Activated CD4-positive, CD25-positive, alpha-beta regulatory T cell (primary cell): ENCODE measurements at regions not wholly inside any gene's neighbourhood (a gene's known extent, or its start where the extent isn't known, plus 50 kb on each side); places are given as distances from the start of the nearest gene placed in this dataset.
"Not testable (repeated sequence)": the region's sequence is repeated elsewhere in the genome, so short reads cannot be mapped to it uniquely, and the experiment has no call there.

Experiments
- DNase-seq, 4 experiments: peaks; one replicate each; lab custom pipeline; 2025; lab: John Stamatoyannopoulos, UW

DNA sequence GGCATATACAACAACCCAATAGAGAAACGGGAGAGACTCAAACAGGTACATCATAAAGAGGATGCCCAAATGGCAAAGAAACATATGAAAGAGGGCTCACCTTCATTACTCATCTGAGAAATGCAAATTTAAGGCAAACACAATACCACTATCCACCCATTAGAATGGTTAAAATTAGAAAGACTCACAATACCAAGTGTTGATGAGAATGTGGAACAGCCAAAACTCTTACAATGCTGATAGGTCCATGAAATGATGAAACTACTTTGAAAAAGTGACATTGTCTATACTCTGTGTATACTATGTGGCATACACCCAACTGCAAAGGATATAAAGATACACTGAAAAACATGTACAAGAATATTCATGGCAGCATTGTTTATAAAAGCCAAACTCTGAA, 96.2 kb upstream of the TSHZ3 start:
- no peak for DNase-seq

DNA sequence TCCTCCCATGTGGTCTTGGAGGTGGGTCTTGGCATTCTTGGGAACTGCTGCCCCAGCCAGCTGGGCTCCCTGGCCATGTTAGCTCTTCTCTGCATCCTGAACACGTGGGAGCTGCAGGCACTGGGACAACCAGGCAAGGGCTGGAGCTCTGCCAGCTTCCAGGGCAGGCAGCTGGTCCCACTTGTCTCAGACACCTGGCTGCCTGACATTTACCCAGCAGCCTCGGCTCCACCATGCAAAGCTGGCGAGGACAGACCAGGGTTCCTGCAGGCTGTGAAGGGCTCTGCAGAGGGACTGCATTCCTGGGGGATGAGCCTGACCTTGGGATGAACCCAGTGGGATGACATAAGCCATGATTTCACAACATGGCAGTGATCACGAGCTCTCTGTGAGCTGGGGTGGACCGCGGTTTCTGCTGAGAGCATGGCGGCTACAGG, 99.0 kb upstream of the TSHZ3 start:
- no peak for DNase-seq

DNA sequence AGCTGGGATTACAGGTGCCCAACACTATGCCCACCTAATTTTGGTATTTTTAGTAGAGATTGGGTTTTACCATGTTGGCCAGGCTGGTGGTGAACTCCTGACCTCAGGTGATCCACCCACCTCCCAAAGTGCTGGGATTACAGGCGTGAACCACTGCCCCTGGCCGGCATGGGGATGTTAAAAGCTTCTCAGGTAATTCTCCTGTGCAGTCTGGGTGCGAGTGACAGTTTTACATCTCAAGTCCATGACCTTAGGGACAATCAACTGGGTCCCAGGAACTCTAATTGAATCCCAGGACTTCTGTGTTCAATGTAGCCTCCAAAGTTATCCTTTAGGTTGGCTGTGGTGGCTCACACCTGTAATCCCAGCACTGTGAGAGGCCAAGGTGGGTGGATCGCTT, 100.1 kb upstream of the TSHZ3 start:
- DNase-seq, result no peak

DNA sequence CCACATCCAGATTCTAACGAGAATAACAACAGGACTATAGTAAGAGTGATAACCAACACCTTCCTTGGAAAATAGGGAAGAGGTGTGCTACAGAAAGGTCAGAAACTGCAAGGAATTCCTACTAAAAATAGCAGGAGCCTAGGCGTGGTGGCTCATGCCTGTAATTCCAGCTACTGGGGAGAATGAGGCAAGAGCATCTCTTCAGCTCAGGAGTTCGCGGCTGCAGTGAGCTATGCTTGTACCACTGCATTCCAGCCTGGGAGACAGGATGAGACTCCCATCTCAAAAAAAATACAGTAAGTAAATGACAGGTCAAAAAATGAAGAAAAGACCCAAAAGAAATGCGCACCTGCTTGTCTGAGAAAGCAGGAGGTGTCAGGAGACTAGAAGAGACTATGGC, 101.5 kb upstream of the TSHZ3 start:
- no peak for DNase-seq

DNA sequence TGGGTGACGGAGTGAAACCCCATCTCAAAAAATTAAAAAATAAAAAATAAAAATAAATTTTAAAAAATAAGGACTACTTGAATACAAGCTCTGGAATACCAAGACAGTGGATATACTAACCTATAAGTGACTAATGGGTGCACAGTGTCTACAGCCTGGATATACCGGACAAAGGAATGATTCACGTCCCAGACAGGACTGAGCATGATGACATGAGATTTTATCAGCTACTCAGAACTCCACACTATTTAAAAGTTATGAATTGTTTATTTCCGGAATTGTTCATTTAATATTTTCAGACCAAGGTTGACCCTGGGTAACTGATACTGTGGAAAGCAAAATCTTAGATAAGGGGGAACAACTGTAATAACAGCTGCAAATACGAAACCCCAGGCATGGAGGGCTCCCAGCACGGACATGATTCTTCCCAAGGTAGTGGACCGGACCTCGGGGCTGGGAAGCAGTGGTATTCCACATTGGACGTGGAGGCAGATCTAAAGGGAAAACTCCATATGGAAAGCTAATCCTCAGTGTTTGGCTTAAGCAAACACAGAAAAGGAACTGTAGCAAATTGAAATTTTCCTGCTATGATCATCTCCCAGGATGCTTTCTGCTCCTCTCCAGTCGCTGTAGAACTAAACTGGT, 102.6 kb upstream of the TSHZ3 start:
- DNase-seq, result no peak

DNA sequence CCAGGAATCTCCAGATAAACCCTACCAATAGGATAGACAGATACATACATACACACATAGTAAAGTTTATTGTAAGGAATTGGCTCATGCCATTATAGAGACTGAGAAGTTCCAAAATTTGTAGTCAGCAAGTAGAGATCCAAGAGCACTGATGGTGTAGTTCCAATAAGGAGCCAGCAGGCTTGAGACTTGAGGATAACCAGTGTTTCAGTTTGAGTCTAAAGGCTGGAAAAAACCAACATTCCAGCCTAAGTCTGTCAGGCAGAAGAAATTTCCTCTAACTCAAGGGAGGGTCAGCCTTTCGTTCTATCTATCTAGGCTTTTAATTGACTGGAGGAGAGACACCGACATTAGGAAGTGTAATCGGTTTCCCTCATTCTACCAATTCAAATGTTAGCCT, 110.2 kb upstream of the TSHZ3 start:
- DNase-seq, result no peak

DNA sequence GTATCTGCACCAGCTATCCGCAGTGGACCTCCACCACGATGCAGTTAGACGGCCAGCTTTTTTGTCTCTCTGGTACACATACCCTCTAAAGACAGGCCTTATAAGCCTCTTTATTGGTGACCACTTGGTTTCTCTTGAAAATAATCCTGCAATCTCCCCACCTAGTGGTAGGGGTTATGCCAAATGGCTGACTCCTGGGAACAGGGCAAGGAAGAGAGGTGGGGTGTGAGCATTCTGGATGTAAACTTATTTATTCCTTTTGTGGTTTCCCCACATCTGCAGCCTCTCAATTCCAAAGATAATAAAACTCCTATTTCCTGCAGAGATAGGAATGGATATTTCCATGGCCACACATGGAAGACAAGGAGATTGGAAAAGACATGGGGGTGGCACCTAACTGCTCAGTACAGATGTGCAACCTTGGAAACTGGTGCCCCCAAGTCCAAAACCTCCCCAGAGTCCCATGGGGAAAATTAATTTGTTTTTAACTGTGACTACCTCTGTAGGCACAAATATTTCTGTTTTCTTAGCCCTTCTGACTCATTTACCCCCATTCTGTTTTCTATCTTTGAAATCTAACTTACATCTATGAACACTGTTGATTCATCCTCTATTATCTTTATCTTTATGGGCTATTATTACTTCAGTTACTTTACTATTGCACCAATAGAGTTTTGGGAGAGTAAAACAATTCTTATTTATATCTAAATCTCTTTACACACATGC, 112.7 kb upstream of the TSHZ3 start:
- DNase-seq, result no peak

DNA sequence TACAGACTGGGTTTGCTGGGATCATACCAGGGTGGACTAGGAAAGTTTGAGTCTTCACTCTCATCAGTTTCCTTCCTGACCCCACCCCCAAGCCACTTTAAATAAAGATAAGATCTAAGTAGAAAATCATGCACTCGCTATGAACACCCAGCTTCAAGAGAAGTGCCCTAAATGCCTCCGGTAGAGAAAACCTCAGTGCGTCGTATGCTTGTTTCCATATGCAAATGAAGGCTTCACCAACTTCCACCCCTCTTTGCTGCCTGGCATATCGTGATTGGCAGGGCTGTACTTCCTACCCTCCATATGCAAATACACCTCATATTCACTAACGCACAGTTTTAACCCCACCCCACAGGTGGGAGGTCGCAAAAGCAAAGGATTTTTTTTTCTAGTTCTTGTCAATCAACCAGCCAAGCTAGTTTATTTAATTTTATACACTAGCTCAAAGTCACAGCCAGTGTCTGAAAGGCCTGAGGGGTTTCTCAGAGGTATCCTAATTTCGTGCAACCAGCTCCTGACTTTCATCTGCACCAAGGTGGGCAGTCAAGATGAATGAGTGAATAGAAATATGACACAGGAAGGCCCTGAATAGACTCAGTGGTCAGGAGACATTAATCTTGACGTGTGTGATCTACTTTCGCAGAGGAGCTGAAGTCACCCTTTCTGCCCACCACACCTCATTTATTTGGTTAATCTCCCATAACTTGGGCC, 121.1 kb upstream of the TSHZ3 start:
- no peak for DNase-seq

DNA sequence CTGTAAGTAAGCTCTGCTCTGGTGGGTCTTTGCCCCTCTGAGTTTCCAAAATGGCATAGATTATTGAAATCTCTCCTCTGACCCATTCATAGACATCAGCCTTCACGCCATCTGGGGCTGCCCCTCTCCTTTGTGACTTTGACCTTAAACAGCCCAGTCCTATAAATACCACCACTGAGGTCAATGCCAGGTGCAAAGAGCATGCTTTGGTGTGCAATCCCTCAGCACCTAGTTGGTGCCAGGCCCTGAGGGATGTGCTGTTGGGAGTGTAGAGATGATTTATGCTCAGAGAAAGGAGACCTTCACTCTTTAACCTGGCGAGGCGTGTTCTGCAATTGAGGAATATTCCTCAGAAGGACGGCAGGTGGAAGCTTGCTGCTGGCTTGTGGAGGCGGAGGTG, 121.7 kb upstream of the TSHZ3 start:
- DNase-seq, result no peak

DNA sequence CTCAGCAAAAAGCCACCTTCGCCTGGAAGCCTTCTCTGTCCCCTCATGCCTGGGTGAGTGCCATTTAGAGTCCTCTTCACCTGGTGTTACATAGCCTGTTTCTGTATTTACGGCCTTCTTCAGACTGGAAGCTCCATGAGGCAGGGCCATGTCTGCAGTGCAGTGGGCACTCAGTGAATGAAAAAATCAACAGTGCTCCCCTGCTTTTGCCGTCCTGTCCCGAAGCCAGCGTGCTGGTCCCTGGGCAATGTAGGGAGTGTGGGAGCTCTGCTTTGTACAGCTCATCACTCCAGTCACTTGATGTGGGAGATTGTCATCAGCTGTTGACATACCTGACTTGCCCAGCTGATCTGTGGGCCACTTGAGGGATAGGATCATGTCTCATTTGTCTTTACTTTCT, 129.0 kb upstream of the TSHZ3 start:
- DNase-seq, result no peak

DNA sequence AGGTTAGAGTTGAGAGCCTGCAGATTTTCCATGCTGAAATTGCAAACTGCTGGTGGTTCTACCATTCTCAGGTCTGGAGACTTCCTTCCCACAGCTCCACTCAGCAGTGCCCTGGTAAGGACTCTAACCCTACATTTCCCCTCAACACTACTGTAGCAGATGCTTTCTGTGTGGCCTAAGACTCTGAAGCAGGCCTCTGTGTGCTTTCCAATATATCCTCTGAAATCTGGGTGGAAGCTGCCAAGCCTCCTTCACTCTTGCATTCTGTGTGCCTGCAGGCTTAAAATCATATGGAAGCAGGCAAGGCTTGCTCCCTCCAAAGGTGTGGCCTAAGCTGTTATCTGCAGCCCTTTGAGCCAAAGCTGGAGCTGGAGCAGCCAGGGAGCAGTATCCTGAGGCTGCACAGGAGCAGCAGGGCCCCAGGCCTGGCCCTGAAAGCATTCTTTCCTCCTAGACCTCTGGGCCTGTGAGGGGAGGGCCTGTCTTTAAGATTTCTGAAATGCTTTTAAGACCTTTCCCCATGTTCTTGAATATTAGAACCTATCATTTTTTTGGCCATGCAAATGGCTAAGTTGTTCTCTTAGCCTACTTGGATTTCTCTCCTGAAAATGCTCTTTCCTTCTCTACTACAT, 134.1 kb upstream of the TSHZ3 start:
- no peak for DNase-seq

DNA sequence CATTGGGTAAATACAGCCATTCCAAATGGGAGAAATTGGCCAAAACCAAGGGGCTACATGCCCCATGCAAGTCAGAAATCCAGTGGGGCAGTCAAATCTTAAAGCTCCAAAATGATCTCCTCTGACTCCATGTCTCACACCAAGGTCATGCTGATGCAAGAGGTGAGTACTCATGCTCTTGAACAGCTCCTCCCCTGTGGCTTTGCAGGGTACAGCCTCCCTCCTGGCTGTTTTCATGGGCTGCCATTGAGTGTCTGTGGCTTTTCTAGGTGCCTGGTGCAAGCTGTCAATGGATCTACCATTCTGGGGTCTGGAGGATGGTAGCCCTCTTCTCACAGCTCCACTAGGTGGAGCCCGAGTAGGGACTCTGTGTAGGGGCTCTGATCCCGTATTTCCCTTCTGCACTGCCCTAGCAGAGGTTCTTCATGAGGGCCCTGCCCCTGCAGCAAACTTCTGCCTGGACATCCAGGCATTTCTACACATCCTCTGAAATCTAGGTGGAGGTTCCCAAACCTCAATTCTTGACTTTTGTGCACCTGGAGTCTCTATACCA, 135.7 kb upstream of the TSHZ3 start:
- not testable (repeated sequence) for DNase-seq

DNA sequence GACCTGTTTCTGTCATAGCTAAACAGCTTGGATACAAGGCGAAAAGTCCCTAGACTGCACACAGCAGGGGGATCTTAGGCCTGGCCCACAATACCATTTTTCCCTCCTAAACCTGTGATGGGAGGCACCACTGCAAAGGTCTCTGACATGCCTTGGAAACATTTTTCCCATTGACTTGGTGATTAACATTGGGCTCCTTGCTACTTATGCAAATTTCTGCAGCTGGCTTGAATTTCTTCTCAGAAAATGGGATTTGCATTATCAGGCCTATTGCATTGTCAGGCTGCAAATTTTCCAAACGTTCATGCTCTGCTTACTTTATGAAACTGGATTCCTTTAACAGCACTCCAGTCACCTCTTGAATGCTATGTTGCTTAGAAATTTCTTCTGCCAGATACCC, 136.2 kb upstream of the TSHZ3 start:
- no peak for DNase-seq

DNA sequence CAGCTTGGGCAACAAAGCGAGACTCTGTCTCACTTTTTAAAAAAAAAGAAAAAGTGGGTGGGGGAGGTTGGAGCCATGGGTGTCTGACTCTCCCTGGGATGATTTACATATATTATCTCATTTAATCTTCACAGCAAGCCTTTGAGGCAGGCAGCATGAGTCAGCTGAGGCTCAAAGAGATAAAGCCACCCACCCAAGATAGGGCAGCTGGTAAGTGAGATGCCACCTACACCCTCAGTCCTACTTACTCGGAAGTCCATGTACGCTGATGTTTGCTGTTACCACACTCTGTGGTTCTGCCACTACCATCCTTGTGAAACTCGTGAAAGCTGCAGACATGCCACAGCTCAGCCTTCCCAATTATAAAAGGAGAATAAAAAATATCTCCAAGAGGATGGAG, 142.0 kb upstream of the TSHZ3 start:
- no peak for DNase-seq

DNA sequence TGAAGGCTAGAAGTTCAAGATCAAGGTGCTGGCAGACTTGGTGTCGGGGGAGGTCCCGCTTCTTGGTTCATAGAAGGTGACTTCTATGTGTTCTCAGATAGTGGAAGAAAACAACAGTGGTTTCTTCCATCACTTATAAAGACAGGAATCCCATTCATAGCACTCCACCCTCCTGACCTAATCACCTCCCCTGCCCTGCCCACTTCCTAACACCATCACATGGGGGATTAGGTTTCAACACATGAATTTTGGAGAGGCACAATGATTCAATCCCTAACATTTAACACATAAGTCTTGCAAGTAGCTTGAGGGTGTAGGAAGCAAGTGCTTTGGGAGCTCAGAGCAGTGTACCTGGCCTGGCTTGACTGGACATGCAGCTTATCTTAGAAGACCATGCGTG, 142.8 kb upstream of the TSHZ3 start:
- DNase-seq, result no peak

DNA sequence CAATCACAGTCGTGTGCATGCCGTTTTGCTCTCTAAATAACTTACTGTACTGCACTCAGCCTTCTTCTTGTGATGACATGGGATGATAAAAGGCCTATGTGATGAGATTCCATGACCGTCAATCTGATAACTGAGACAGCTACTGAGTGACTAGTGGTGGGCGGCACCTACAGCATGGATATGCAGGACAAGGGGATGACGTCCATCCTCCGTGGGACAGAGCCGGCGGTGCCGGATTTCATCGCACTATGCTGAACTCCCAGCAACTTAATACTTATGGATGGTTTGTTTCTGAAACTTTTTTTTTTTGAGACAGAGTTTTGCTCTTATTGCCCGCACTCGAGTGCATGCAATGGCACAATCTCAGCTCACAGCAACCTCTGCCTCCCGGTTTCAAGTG, 146.8 kb upstream of the TSHZ3 start:
- no peak for DNase-seq

DNA sequence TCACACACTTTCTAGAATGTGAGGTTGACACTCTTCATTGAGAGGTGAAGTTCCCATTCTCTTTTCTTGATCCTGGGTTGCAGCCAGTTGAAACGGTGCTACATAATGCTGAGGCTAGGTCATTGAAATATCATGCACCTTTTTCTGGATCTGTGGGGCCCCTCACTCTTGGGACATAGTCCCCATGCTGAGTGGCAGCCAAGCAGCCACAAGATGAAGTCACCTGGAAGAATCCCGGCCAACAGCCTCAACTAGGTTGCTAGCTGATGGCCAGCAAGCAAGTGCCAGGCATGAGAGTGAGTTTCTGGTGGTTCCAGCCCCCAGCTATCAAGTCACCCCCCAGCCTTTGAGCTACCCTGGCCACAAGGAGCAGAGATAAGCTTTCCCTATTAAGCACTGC, 148.5 kb upstream of the TSHZ3 start:
- no peak for DNase-seq

DNA sequence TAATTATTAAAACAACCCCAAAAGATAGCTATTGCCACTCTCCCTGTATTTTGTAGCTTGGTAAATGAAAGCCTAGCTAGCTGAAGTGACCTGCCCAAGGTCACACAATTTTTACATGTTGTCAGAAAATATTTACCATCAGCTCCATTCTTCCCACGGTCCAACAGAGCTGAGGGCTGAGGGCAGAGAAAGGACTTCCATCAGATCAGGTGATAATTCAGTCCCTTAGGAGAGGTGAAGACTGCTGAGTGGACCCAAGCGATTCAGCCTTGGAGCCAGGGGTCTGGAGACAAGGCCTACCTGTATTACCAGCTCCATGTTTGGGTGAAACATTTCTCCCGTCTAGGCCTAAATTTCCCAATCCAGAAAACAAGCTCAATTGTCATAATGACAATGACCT, 149.5 kb upstream of the TSHZ3 start:
- no peak for DNase-seq

DNA sequence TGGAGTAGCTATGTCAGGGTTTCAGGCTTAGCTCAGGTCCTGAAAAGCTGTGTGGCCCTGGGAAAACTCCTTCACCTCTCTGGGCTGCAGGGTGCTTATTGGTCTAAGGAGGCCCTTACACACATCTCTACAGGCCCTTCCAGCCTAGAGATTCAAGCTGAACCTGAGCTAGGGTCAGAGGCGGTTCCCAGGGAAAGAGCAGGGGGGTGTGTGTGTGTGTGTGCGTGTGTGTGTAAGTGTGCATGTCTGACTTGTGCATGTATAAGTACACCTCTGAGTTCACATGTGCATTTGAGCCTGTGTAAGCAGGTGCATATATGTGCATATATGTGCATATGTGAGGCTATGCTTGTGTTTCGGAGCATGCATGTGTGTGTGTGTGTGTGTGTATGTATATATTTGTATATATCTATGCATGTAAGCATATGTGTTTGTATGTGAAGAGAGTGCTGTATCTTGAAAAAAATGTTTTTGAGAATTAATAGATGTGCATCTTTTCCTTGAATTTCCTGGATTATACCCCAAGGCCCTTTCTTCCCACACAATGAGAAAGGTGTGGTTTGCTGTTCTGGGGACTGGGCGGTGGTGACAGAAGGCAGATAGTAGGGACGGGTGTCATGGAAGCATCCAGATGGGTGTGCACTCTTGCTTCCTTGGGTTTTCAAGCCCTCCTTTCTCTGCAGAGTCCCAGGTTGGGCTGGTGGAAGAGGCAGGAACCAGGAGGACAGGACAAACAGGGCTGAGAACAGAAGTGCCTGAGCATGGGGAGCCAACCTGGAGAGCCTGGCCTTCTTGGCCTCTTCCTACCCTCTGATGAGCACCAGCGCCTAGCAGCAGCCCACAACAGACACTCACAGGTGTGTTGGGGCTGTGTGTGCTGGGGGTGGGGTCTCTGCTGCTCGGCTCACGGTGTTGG, 150.3 kb upstream of the TSHZ3 start:
- no peak for DNase-seq

DNA sequence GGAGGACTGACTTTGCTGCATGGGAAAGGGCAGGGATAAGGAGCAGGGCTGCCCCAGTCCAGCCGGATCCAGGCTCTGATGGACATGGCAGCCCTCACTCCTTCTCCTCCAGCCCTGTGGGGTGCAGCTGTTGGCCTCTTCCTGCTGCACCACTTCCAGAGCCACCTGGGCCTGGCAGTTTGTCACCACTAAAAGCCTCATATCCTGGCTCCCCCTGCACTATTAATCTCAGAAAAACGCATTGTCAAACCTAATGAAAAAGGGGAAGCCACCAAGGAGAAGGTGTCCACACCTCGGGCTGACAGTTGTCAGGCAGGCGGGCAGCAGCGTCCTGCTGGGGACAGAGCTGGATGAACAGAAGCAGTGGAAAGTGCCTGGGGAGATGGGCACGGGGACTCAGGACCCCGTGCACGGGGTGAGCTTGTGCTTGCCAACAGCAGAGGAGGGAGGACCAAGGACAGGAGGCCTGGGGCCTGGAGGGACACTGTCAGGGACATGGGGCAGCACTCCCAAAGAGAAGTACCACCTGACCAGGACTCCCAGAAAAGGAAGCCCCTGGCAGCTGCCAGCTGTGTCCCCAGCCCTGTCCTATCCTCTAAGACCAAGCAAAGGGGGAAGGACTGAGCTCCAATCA, 151.1 kb upstream of the TSHZ3 start:
- no peak for DNase-seq

DNA sequence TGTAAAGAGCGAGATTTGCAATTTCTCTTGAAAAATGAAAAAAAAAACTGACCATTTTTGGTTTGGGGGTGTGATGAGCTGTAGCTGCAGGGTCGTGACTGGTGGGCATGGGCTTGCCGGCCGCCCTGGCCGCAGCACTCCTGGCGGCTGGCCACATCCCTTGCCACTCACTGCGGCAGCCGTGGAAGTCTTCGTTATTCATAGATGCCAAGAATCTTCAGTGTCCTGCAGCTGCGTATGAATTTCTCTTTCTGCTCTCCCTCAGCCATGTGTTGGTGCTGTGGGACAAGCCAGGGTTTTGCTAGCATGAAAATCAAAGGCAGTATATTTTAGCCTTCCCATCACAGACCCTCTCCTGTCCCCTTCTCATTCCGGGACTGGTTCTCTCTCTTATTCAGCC, 151.7 kb upstream of the TSHZ3 start:
- DNase-seq, result no peak
